ENCODE measurements at regions not wholly inside any gene's neighbourhood (a gene's known extent, or its start where the extent isn't known, plus 50 kb on each side); places are given as distances from the start of the nearest gene placed in this dataset.

- TF ChIP-seq, protein P1, sequence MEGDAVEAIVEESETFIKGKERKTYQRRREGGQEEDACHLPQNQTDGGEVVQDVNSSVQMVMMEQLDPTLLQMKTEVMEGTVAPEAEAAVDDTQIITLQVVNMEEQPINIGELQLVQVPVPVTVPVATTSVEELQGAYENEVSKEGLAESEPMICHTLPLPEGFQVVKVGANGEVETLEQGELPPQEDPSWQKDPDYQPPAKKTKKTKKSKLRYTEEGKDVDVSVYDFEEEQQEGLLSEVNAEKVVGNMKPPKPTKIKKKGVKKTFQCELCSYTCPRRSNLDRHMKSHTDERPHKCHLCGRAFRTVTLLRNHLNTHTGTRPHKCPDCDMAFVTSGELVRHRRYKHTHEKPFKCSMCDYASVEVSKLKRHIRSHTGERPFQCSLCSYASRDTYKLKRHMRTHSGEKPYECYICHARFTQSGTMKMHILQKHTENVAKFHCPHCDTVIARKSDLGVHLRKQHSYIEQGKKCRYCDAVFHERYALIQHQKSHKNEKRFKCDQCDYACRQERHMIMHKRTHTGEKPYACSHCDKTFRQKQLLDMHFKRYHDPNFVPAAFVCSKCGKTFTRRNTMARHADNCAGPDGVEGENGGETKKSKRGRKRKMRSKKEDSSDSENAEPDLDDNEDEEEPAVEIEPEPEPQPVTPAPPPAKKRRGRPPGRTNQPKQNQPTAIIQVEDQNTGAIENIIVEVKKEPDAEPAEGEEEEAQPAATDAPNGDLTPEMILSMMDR (IDR thresholded peaks at IDR 0.05): no peak
- peak; percentile 49 for ATAC-seq
- H3K4me3 Mint-ChIP-seq: no peak overlapping the region
- no peaks in the 10 kb centered on the region for H3K9me3 Mint-ChIP-seq
- DNase-seq: no peak
- intact Hi-C loops (cut with micrococcal nuclease): no loop called here
- peaks cover 7% of the 10 kb centered on the region for H3K4me1 Mint-ChIP-seq (ENCODE audit: low read depth)
- H3K27ac Mint-ChIP-seq: no peak overlapping the region
- H3K36me3 Mint-ChIP-seq (ENCODE audit: low read depth): no peaks in the 10 kb centered on the region
- no peaks in the 10 kb centered on the region for H3K27me3 Mint-ChIP-seq
- ChIA-PET POLR2A (no interaction called here), CTCF (no interaction called here)
Measured at GRCh38 chr5:67476531-67476930, 279.9 kb upstream of the CD180 start.

- no peak for ATAC-seq
- Mint-ChIP-seq H3K4me1 (ENCODE audit: low read depth) (peaks cover 7% of the 10 kb centered on the region), H3K4me3 (no peak overlapping the region), H3K9me3 (no peaks in the 10 kb centered on the region), H3K27me3 (no peaks in the 10 kb centered on the region), H3K36me3 (ENCODE audit: low read depth) (no peaks in the 10 kb centered on the region), H3K27ac (no peak overlapping the region)
- POLR2A ChIA-PET: no interaction called here
- CTCF ChIA-PET: no interaction called here
- TF ChIP-seq, protein P1 (IDR thresholded peaks at IDR 0.05): no peak
- DNase-seq: no peak
- intact Hi-C loops (cut with micrococcal nuclease): no loop called here
Measured at GRCh38 chr5:67475489-67475888, 278.9 kb upstream of the CD180 start.

DNA sequence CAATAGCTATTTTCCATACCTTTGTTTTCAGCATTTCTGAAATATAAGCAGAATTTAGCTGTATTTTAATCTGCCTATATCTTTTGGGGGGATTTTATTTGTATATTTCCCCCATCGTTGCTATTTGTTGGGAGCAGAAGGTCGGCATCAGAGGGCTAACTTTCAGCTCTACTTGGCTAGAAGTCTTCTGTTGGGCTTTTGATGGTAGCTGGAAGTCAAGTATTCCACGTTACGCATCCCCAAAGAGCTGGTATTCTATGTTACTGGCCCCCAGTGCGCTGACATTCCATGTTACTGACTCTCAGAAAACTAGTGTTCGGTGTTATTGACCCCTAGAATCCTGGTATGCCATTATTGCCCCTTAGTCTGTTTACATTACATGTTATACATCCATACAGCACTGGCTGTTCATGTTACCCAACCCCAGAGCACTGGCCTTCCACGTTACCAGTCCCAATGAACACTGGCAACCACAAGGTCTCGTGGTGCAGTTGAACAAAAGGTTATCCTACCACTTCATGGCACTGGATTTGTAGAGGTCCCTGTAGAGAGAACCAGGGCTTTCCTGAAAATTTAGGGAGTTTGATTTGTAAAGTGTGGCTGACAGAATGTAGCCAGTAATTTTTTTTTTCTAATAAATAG, 278.1 kb upstream of the CD180 start:
- Mint-ChIP-seq H3K4me3 (no peak overlapping the region), H3K4me1 (ENCODE audit: low read depth) (peaks cover 7% of the 10 kb centered on the region), H3K27ac (no peak overlapping the region), H3K9me3 (no peaks in the 10 kb centered on the region), H3K27me3 (no peaks in the 10 kb centered on the region), H3K36me3 (ENCODE audit: low read depth) (no peaks in the 10 kb centered on the region)
- TF ChIP-seq, protein P1 (IDR thresholded peaks at IDR 0.05): no peak
- no peak for DNase-seq
- POLR2A ChIA-PET: no interaction called here
- ATAC-seq: no peak
- CTCF ChIA-PET: no interaction called here
- intact Hi-C loops (cut with micrococcal nuclease): no loop called here

- ATAC-seq (no peak), DNase-seq (no peak)
- Mint-ChIP-seq H3K4me1 (ENCODE audit: low read depth) (no peaks in the 10 kb centered on the region), H3K4me3 (no peak overlapping the region), H3K27ac (no peak overlapping the region), H3K9me3 (no peaks in the 10 kb centered on the region), H3K27me3 (no peaks in the 10 kb centered on the region), H3K36me3 (ENCODE audit: low read depth) (no peaks in the 10 kb centered on the region)
- ChIA-PET POLR2A (no interaction called here), CTCF (no interaction called here)
- TF ChIP-seq, protein P1 (IDR thresholded peaks at IDR 0.05): no peak
- intact Hi-C loops (cut with micrococcal nuclease): no loop called here
Measured at GRCh38 chr5:67467110-67467509, 270.5 kb upstream of the CD180 start.

DNA sequence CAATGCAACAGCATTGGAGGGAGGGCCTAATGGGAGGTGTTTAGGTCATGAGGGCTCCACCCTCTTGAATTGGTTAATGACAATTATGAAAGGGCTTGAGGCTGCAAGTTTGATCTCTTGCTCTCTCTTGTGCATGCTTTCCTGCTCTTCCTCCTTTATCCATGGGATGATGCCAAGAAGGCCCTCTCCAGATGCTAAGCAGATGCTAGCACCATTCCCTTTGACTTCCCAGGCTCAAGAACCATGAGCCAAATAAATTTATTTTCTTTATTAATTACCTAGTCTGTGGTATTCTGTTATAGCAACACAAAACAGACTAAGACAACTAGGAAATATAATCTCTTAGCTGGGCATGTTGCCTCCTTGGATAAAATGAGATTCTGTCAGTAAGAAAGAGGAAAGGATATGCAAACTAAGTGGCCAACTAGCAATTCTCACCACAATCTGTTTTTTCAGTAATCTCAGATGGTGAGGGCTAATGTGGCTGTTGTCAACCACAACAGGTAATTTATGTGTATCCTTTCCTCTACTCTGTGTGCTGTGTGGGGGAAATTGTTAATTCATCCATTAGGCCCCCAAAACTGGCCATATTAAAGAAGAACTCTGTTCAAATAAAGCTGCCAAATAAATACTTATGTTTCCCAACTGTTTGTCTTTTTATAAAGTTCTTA, 269.1 kb upstream of the CD180 start:
- POLR2A ChIA-PET: no interaction called here
- H3K27me3 Mint-ChIP-seq: no peaks in the 10 kb centered on the region
- intact Hi-C loops (cut with micrococcal nuclease): no loop called here
- no peaks in the 10 kb centered on the region for H3K4me1 Mint-ChIP-seq (ENCODE audit: low read depth)
- ATAC-seq: no peak
- TF ChIP-seq, protein P1 (IDR thresholded peaks at IDR 0.05): no peak
- no peak for DNase-seq
- H3K27ac Mint-ChIP-seq: no peak overlapping the region
- no peaks in the 10 kb centered on the region for H3K9me3 Mint-ChIP-seq
- H3K36me3 Mint-ChIP-seq (ENCODE audit: low read depth): no peaks in the 10 kb centered on the region
- H3K4me3 Mint-ChIP-seq: no peak overlapping the region
- CTCF ChIA-PET: no interaction called here
